Uterus (tissue), 3 donors: ENCODE measurements at regions not wholly inside any gene's neighbourhood (a gene's known extent, or its start where the extent isn't known, plus 50 kb on each side); places are given as distances from the start of the nearest gene placed in this dataset.

Source experiments
- DNase-seq, 2 donors: peaks; one replicate each; pipeline ENCODE4 v3.0.0-alpha.2; 2019 to 2020
- H3K27ac ChIP-seq, 2 donors: fragments of 200-600 bp; sonication (generic); 1 replicate in 1 of 2; 2 replicates in 1 of 2; pipeline ENCODE4 v1.5.1; 2016 to 2018
- H3K27me3 ChIP-seq, 2 donors: fragments of 200-600 bp; sonication (generic); one replicate each; pipeline ENCODE4 v1.5.1; 2018 to 2019; ENCODE audit warnings: control low read depth in 1 of 2
- H3K36me3 ChIP-seq, 2 donors: fragments of 200-600 bp; sonication (generic); one replicate each; pipeline ENCODE4 v1.5.1; 2019; ENCODE audit warnings: control low read depth in 1 of 2
- H3K4me1 ChIP-seq, 2 donors: fragments of 200-600 bp; sonication (generic); one replicate each; pipeline ENCODE4 v1.5.1; 2018 to 2019; ENCODE audit warnings: control low read depth in 1 of 2
- H3K4me3 ChIP-seq, 2 donors: fragments of 200-600 bp; sonication (generic); 1 replicate in 1 of 2; 2 replicates in 1 of 2; pipeline ENCODE4 v1.5.1; 2018 to 2019; ENCODE audit warnings: mild to moderate bottlenecking in 1 of 2
- H3K9me3 ChIP-seq, 2 donors: fragments of 200-600 bp; sonication (generic); one replicate each; pipeline ENCODE4 v1.5.1; 2019; ENCODE audit warnings: control low read depth in 1 of 2
- CTCF ChIP-seq, 4 experiments: fragments of 200-600 bp in 2 of 4; fragments of 450-650 bp in 2 of 4; sonication (generic) in 2 of 4; IDR thresholded peaks; one replicate each; pipeline ENCODE4 v1.5.1; 2016 to 2019; ENCODE audit warnings: antibody characterized with exemption in 4 of 4, mild to moderate bottlenecking in 2 of 4, moderate library complexity in 1 of 4
- POLR2A ChIP-seq, 2 donors: fragments of 450-650 bp; IDR thresholded peaks; one replicate each; pipeline ENCODE4 v1.6.1; 2016; ENCODE audit warnings: antibody characterized with exemption in 2 of 2, mild to moderate bottlenecking in 1 of 2, moderate library complexity in 1 of 2
- intact Hi-C: fragments of 100-400 bp; cut with DNase I; formaldehyde crosslinking; loops from one replicate; pipeline ENCODE4 v1.15.1; 2023; ENCODE audit warnings: low total_unique reads
- donor health status: DM: yes; HTN: yes; CAD: no.

GRCh38 chr2:78681386-78681785 is 344.1 kb upstream of the REG3G start:
- H3K9me3 ChIP-seq, result no peaks in the 10 kb centered on the region
- no peaks in the 10 kb centered on the region for H3K4me1 ChIP-seq
- no peaks in the 10 kb centered on the region for H3K36me3 ChIP-seq
- no peaks in the 10 kb centered on the region for H3K27me3 ChIP-seq
- no peak overlapping the region for H3K4me3 ChIP-seq
- DNase-seq, result no peak
- H3K27ac ChIP-seq, result no peak overlapping the region
- TF ChIP-seq POLR2A (IDR thresholded peaks at IDR 0.05) (no peak), CTCF (IDR thresholded peaks at IDR 0.05) (no peak)
- intact Hi-C loops, result no loop called here

GRCh38 chr2:78682781-78683180 is 342.7 kb upstream of the REG3G start:
- H3K9me3 ChIP-seq, result no peaks in the 10 kb centered on the region
- no peaks in the 10 kb centered on the region for H3K4me1 ChIP-seq
- no peaks in the 10 kb centered on the region for H3K27me3 ChIP-seq
- H3K4me3 ChIP-seq, result no peak overlapping the region
- H3K27ac ChIP-seq, result no peak overlapping the region
- H3K36me3 ChIP-seq, result no peaks in the 10 kb centered on the region
- intact Hi-C loops, result no loop called here
- TF ChIP-seq POLR2A (IDR thresholded peaks at IDR 0.05) (no peak), CTCF (IDR thresholded peaks at IDR 0.05) (no peak)
- DNase-seq, result no peak

GRCh38 chr2:78686625-78687153 is 338.8 kb upstream of the REG3G start:
- TF ChIP-seq CTCF (IDR thresholded peaks at IDR 0.05) (no peak), POLR2A (IDR thresholded peaks at IDR 0.05) (no peak)
- Histone ChIP-seq H3K4me3 (no peak overlapping the region), H3K4me1 (no peaks in the 10 kb centered on the region), H3K27me3 (no peaks in the 10 kb centered on the region), H3K36me3 (no peaks in the 10 kb centered on the region), H3K9me3 (no peaks in the 10 kb centered on the region), H3K27ac (no peak overlapping the region)
- intact Hi-C loops, result no loop called here
- no peak for DNase-seq

- Histone ChIP-seq H3K9me3 (no peaks in the 10 kb centered on the region), H3K36me3 (no peaks in the 10 kb centered on the region), H3K27ac (no peak overlapping the region), H3K4me3 (no peak overlapping the region), H3K27me3 (no peaks in the 10 kb centered on the region), H3K4me1 (no peaks in the 10 kb centered on the region)
- DNase-seq, result no peak
- no peak for TF ChIP-seq CTCF (IDR thresholded peaks at IDR 0.05)
- no peak for TF ChIP-seq POLR2A (IDR thresholded peaks at IDR 0.05)
- intact Hi-C loops, result no loop called here
Observed at GRCh38 chr2:78699696-78700095, 325.8 kb upstream of the REG3G start.

- no peaks in the 10 kb centered on the region for H3K4me1 ChIP-seq
- H3K36me3 ChIP-seq, result no peaks in the 10 kb centered on the region
- no peaks in the 10 kb centered on the region for H3K9me3 ChIP-seq
- no peaks in the 10 kb centered on the region for H3K27me3 ChIP-seq
- intact Hi-C loops, result no loop called here
- TF ChIP-seq POLR2A (IDR thresholded peaks at IDR 0.05) (no peak), CTCF (IDR thresholded peaks at IDR 0.05) (no peak)
- no peak overlapping the region for H3K27ac ChIP-seq
- DNase-seq, result no peak
- no peak overlapping the region for H3K4me3 ChIP-seq
Observed at GRCh38 chr2:78701546-78701945, 324.0 kb upstream of the REG3G start.
